ENCODE measurements at regions not wholly inside any gene's neighbourhood (a gene's known extent, or its start where the extent isn't known, plus 50 kb on each side); places are given as distances from the start of the nearest gene placed in this dataset.

DNA sequence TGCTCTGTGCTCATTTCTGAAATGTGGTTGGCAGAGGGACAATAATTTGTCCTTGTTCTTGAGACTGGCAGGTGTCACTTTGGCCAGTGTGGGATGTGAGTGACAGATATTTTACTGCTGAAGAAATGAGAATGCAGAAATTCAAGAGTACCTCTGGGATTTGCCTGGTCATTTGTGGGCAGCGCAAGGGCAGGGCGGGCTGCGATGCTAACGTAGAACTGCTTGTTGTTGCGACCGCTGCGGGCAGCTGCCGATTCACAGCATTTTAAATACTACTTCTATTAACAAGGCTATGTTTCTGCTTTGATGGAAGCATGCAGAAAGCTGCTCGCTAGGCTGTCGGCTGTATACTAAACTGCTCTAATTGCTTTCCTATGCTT is 268.6 kb downstream of the FIGN start:
- Histone ChIP-seq H3K9me3 (ENCODE audit: low read depth) (no peaks in the 10 kb centered on the region), H3K27ac (no peak overlapping the region), H3K27me3 (no peaks in the 10 kb centered on the region), H3K36me3 (no peaks in the 10 kb centered on the region), H3K4me1 (ENCODE audit: low read depth) (peaks cover 53% of the 10 kb centered on the region), H3K4me3 (no peak overlapping the region)
- TF ChIP-seq CTCF (IDR thresholded peaks at IDR 0.05; ENCODE audit: low read depth, low read length) = no peak
- DNase-seq (ENCODE audit: low read depth in 1 of 2, low spot score in 1 of 2) = no peak

DNA sequence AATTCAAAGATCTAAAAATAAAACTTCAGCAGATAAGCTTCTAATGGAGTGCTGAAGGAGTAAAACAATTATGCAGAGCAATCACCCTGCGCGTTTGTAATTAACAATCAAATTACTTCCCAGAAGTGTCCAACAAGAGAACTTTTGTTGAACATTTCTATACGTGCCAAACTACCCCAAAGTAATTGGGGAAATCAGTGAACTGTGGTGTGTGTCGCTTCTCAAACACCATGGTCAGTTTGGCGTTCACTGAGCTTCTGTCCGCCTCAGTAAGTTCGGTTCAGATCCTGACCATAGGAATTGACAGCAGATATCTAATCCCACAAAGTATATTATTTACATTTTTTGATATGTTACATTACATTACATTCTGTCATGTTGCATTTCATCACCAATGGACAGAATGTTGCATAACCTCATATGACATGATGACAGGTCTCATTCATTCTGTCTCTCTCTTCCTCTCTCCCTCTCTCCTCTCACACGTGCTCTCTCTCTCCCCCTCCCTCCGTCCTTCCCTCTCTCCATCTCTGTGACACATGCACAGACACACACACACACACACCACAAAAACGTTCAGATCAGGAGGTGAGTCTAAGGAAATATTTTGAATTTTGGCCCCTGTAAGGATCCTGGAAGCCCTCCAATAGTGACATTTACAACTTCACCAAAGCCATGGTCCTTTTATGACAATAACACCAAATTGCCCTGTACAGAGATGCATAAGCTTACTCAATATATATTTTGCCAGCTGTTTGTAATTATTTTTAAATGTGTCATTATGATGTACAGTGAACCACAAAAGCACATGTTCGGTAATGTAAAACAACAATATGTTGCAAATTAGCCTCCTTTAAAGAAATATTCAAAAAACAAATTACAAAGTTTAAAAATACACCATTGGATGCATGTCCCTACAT is 269.2 kb downstream of the FIGN start:
- Histone ChIP-seq H3K4me1 (ENCODE audit: low read depth) (peaks cover 50% of the 10 kb centered on the region), H3K9me3 (ENCODE audit: low read depth) (no peaks in the 10 kb centered on the region), H3K27ac (peak overlapping the region; percentile 36), H3K4me3 (no peak overlapping the region), H3K36me3 (no peaks in the 10 kb centered on the region), H3K27me3 (no peaks in the 10 kb centered on the region)
- TF ChIP-seq CTCF (IDR thresholded peaks at IDR 0.05; ENCODE audit: low read depth, low read length) = no peak
- DNase-seq (ENCODE audit: low read depth in 1 of 2, low spot score in 1 of 2) = no peak

GRCh38 chr2:163465440-163465839 is 270.4 kb downstream of the FIGN start:
- TF ChIP-seq CTCF (IDR thresholded peaks at IDR 0.05; ENCODE audit: low read depth, low read length) = no peak
- Histone ChIP-seq H3K27ac (peak overlapping the region; percentile 36), H3K36me3 (no peaks in the 10 kb centered on the region), H3K27me3 (no peaks in the 10 kb centered on the region), H3K4me1 (ENCODE audit: low read depth) (peaks cover 38% of the 10 kb centered on the region), H3K9me3 (ENCODE audit: low read depth) (no peaks in the 10 kb centered on the region), H3K4me3 (no peak overlapping the region)
- peak in 1 of 2 donors; percentile 2 for DNase-seq (ENCODE audit: low read depth in 1 of 2, low spot score in 1 of 2)

GRCh38 chr2:163463411-163463810 is 272.4 kb downstream of the FIGN start:
- no peak overlapping the region for H3K27ac ChIP-seq
- H3K4me1 ChIP-seq (ENCODE audit: low read depth) = peaks cover 30% of the 10 kb centered on the region
- no peaks in the 10 kb centered on the region for H3K36me3 ChIP-seq
- no peak for DNase-seq (ENCODE audit: low read depth in 1 of 2, low spot score in 1 of 2)
- TF ChIP-seq CTCF (IDR thresholded peaks at IDR 0.05; ENCODE audit: low read depth, low read length) = no peak
- no peaks in the 10 kb centered on the region for H3K9me3 ChIP-seq (ENCODE audit: low read depth)
- H3K4me3 ChIP-seq = no peak overlapping the region
- H3K27me3 ChIP-seq = no peaks in the 10 kb centered on the region

GRCh38 chr2:163462993-163463392 is 272.8 kb downstream of the FIGN start:
- Histone ChIP-seq H3K27me3 (no peaks in the 10 kb centered on the region), H3K27ac (no peak overlapping the region), H3K36me3 (no peaks in the 10 kb centered on the region), H3K9me3 (ENCODE audit: low read depth) (no peaks in the 10 kb centered on the region), H3K4me1 (ENCODE audit: low read depth) (peaks cover 30% of the 10 kb centered on the region), H3K4me3 (no peak overlapping the region)
- DNase-seq (ENCODE audit: low read depth in 1 of 2, low spot score in 1 of 2) = no peak
- no peak for TF ChIP-seq CTCF (IDR thresholded peaks at IDR 0.05; ENCODE audit: low read depth, low read length)

Measured in cardiac muscle cell (in vitro differentiated cells and primary cell).